ENCODE measurements at regions not wholly inside any gene's neighbourhood (a gene's known extent, or its start where the extent isn't known, plus 50 kb on each side); places are given as distances from the start of the nearest gene placed in this dataset.

DNA sequence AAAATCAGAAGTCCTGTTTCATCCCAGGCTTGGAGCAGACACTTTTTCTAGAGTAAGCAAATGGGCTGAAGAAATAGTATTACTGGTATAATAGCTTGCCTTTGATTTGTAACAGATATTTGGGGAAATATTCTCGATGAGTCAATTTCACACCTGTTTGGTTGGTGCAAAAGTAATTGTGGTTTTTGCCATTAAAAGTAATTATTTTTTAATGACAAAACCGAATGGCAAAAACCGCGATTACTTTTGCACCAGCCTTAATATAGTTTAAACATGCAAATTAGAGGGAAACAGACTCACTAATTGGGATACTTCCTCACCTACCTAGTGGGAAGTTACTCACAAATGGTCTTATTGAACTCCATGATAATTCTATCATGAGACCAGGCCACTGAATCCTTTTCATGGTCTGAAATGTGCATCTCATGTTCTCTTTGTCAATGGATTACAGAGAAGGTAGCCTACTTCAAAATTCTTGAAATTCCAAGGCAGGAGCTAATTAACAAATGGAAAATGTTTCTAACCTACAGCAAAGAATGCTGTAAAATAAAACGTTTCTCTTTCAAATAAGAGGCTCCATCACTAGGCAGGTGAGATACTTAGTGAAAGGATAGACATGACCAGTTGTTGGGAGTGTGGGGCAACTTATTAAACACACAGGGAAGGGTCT lies 391.3 kb downstream of the EMP1 start:
- FAIRE-seq (no peak), DNase-seq (ENCODE audit: low read depth, low spot score) (no peak), ATAC-seq (no peak)
- ChIA-PET SMC1A (ENCODE audit: uncharacterized antibody, unreplicated experiment) (interaction anchor here (0.8 to 1.7 kb wide), 7 partner anchors 9 to 569 kb away, joined by 3 to 6 read pairs (median 4); no protein-coding TSS in a partner anchor), RAD21 (ENCODE audit: unreplicated experiment) (no interaction called here), CTCF (interaction anchor here (1.4 to 6.7 kb wide), 2 partner anchors 53 to 226 kb away, joined by 5 to 71 read pairs; no protein-coding TSS in a partner anchor), POLR2A (interaction anchor here (1.4 kb wide), 1 partner anchor 17 kb away, joined by 3 read pairs; no protein-coding TSS in a partner anchor)
- Histone ChIP-seq H2AFZ (ENCODE audit: control insufficient read depth, low read depth, low read length) (no peak overlapping the region), H3K4me2 (ENCODE audit: control insufficient read depth, insufficient read depth) (no peak overlapping the region), H3K4me1 (ENCODE audit: control insufficient read depth, insufficient read depth, low read length) (no peaks in the 10 kb centered on the region; the same call in 1 of the 2 replicates), H3K4me3 (no peak overlapping the region), H3K79me2 (ENCODE audit: control insufficient read depth, insufficient read depth, low read length) (no peaks in the 10 kb centered on the region), H3K27ac (ENCODE audit: control insufficient read depth, insufficient read depth) (no peak overlapping the region), H3K36me3 (ENCODE audit: control insufficient read depth in 2 of 2, insufficient read depth in 2 of 2, low read length in 1 of 2) (no peaks in the 10 kb centered on the region), H4K20me1 (ENCODE audit: control insufficient read depth, insufficient read depth) (no peaks in the 10 kb centered on the region), H3K9ac (ENCODE audit: control insufficient read depth, insufficient read depth, low read length) (no peak overlapping the region), H3K9me3 (replicated peaks; ENCODE audit: control insufficient read depth, insufficient read depth, low read length) (no peaks in the 10 kb centered on the region), H3K27me3 (replicated peaks in 1 of 2; ENCODE audit: control insufficient read depth in 2 of 2, insufficient read depth in 2 of 2, low read length in 1 of 2) (peaks cover 0 to 5% of the 10 kb centered on the region in 2 experiments; a peak in 1 of 4 replicates)
- BruUV-seq (replicated peaks), result no TSS peak
- in situ Hi-C loops (cut with MboI), result no loop called here
- 0% methylated on average over 5 of the region's 5 CpGs for WGBS (ENCODE audit: insufficient coverage, insufficient replicate concordance, low lambda C conversion rate, missing lambda C conversion rate)
- intact Hi-C loops (cut with micrococcal nuclease; ENCODE audit: unreplicated experiment), result loop anchor here (1.0 to 2.0 kb wide), 2 partner anchors 51 to 73 kb away; no protein-coding TSS in a partner anchor
- peak; percentile 95 for TF ChIP-seq MTA2 (IDR thresholded peaks at IDR 0.05; ENCODE audit: low read depth)
- TF ChIP-seq ZNF217 (IDR thresholded peaks at IDR 0.05), result 0 out of 2 replicates have a peak, but pooled peaks have one; percentile 37
- TF ChIP-seq IKZF2 (IDR thresholded peaks at IDR 0.05), result peak; percentile 21 to 51; a peak in 2 of 4 replicates
- peak; percentile 41; the same call in 1 of the 2 replicates for TF ChIP-seq NR2F1 (conservative IDR thresholded peaks at IDR 0.05)
- TF ChIP-seq SIX5 (IDR thresholded peaks at IDR 0.05; ENCODE audit: low read depth, low read length, severe bottlenecking), result no peak
- no peak for TF ChIP-seq RAD51 (IDR thresholded peaks at IDR 0.05)
- no peak for TF ChIP-seq RFX5 (IDR thresholded peaks at IDR 0.05; ENCODE audit: low read depth, low read length)
- no peak for TF ChIP-seq TARDBP (IDR thresholded peaks at IDR 0.05; ENCODE audit: borderline replicate concordance)
- TF ChIP-seq EGR1 (IDR thresholded peaks at IDR 0.05; ENCODE audit: borderline replicate concordance in 1 of 2, low read depth in 2 of 2, low read length in 2 of 2), result no peak
- peak; percentile 47 for TF ChIP-seq DPF2 (IDR thresholded peaks at IDR 0.05)
- TF ChIP-seq, protein P1, sequence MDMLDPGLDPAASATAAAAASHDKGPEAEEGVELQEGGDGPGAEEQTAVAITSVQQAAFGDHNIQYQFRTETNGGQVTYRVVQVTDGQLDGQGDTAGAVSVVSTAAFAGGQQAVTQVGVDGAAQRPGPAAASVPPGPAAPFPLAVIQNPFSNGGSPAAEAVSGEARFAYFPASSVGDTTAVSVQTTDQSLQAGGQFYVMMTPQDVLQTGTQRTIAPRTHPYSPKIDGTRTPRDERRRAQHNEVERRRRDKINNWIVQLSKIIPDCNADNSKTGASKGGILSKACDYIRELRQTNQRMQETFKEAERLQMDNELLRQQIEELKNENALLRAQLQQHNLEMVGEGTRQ (IDR thresholded peaks at IDR 0.05; ENCODE audit: borderline replicate concordance, low read depth, low read length), result no peak
- no peak for TF ChIP-seq KAT2A (conservative IDR thresholded peaks at IDR 0.05; ENCODE audit: control insufficient read depth, low read depth, low read length)
- TF ChIP-seq ZNF384 (IDR thresholded peaks at IDR 0.05; ENCODE audit: borderline replicate concordance, low read depth, low read length), result no peak
- TF ChIP-seq EZH2 (IDR thresholded peaks at IDR 0.05; ENCODE audit: borderline replicate concordance, control insufficient read depth, low read depth, low read length), result no peak
- TF ChIP-seq, protein P2, sequence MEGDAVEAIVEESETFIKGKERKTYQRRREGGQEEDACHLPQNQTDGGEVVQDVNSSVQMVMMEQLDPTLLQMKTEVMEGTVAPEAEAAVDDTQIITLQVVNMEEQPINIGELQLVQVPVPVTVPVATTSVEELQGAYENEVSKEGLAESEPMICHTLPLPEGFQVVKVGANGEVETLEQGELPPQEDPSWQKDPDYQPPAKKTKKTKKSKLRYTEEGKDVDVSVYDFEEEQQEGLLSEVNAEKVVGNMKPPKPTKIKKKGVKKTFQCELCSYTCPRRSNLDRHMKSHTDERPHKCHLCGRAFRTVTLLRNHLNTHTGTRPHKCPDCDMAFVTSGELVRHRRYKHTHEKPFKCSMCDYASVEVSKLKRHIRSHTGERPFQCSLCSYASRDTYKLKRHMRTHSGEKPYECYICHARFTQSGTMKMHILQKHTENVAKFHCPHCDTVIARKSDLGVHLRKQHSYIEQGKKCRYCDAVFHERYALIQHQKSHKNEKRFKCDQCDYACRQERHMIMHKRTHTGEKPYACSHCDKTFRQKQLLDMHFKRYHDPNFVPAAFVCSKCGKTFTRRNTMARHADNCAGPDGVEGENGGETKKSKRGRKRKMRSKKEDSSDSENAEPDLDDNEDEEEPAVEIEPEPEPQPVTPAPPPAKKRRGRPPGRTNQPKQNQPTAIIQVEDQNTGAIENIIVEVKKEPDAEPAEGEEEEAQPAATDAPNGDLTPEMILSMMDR (IDR thresholded peaks at IDR 0.05 in 2 of 3, conservative IDR thresholded peaks at IDR 0.05 in 1 of 3; ENCODE audit: control insufficient read depth in 2 of 3, extremely low read depth in 1 of 3, insufficient read depth in 1 of 3, low read depth in 3 of 3, low read length in 3 of 3), result no peak
- TF ChIP-seq SUPT20H (IDR thresholded peaks at IDR 0.05; ENCODE audit: borderline replicate concordance, control insufficient read depth, low read depth, low read length), result no peak
- no peak for TF ChIP-seq YY1 (IDR thresholded peaks at IDR 0.05; ENCODE audit: low read depth, low read length)
- TF ChIP-seq CREM (IDR thresholded peaks at IDR 0.05; ENCODE audit: low read depth), result no peak
- TF ChIP-seq HCFC1 (IDR thresholded peaks at IDR 0.05; ENCODE audit: low read length), result no peak
- TF ChIP-seq, protein P3, sequence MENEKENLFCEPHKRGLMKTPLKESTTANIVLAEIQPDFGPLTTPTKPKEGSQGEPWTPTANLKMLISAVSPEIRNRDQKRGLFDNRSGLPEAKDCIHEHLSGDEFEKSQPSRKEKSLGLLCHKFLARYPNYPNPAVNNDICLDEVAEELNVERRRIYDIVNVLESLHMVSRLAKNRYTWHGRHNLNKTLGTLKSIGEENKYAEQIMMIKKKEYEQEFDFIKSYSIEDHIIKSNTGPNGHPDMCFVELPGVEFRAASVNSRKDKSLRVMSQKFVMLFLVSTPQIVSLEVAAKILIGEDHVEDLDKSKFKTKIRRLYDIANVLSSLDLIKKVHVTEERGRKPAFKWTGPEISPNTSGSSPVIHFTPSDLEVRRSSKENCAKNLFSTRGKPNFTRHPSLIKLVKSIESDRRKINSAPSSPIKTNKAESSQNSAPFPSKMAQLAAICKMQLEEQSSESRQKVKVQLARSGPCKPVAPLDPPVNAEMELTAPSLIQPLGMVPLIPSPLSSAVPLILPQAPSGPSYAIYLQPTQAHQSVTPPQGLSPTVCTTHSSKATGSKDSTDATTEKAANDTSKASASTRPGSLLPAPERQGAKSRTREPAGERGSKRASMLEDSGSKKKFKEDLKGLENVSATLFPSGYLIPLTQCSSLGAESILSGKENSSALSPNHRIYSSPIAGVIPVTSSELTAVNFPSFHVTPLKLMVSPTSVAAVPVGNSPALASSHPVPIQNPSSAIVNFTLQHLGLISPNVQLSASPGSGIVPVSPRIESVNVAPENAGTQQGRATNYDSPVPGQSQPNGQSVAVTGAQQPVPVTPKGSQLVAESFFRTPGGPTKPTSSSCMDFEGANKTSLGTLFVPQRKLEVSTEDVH (IDR thresholded peaks at IDR 0.05; ENCODE audit: low read depth, partially characterized antibody), result no peak

Data from GM12878 (cell line).